HG03066 (cell line): ENCODE measurements at regions not wholly inside any gene's neighbourhood (a gene's known extent, or its start where the extent isn't known, plus 50 kb on each side); places are given as distances from the start of the nearest gene placed in this dataset.

ENCODE experiments used
- ATAC-seq: cut with Tn5 transposase; IDR thresholded peaks from one replicate; pipeline ENCODE4 v1.9.1; 2021; ENCODE audit warnings: low read depth; ENCODE audit not compliant: unreplicated experiment

DNA sequence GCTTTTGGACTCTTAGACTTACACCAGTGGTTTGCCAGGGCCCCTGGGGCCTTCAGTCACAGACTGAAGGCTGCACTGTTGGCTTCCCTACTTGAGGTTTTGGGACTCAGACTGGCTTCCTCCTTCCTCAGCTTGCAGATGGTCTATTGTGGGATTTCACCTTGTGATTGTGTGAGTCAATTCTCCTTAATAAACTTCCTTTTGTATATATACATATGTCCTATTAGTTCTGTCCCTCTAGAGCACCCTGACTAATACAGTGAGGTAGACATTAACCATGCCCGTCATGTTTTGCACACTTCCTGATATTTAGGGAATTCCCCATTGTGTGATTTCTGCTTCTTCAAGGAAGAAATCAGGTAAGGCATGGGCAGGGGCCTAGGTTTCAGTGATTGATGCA, 147.8 kb upstream of the CA10 start:
- no peak for ATAC-seq

DNA sequence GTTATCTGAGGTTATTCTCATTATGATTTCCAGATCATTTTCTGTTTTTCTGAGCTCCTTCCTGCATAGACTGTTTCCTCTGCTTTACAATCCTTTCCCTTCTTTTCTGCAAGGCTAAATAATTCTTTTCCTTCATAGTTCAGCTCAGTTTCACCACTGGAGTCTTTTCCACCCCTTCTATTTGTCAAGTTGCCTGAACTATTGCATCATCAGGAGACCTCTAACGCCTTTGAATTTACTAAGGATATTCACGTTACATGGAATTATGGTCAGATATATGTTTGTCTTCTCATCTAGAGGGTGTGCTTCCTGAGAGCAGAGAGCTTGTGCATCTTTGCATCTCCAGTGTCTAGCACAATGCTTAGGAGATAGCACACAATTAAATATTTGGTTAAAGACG, 140.4 kb upstream of the CA10 start:
- no peak for ATAC-seq

GRCh38 chr17:52297230-52298010, 138.9 kb upstream of the CA10 start:
- no peak for ATAC-seq

DNA sequence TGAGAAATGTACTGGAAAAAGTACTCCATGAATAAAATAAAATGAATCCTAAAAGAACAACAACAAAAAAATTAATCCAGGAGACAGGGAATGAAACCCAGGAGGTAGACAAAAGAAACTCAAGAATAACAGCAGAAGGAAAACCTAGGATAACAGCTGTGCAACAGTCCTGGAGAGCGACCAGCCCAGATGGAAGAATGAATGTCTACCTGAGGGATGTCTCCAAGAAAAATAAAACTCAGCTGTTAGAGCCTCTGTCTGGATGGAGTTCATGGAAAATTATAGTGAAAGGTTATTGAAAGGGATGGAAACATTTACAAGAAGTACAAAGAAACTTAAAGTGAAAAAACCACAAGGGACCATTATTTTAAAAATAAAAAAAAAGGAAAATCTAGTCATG, 135.8 kb upstream of the CA10 start:
- no peak for ATAC-seq

DNA sequence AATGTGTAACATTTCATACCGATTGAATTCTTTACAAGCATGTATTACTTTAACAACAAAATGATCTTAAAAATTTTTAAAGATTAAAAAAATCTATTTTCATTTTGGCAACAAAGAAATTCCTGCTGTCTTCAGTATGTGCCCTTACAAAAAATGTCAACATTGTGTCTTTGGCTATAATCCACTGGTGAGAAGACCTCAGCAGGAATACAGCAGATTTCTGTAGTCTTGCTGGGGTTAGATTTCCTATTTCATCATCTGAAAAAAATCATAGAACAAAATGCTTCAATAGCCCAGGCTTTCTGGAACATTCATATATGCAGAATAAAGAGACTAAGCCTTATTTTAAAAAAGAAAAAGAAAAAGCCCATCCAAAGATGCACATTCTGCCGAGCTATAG, 129.1 kb upstream of the CA10 start:
- ATAC-seq, result no peak

GRCh38 chr17:52283872-52284271, 125.4 kb upstream of the CA10 start:
- ATAC-seq, result no peak

DNA sequence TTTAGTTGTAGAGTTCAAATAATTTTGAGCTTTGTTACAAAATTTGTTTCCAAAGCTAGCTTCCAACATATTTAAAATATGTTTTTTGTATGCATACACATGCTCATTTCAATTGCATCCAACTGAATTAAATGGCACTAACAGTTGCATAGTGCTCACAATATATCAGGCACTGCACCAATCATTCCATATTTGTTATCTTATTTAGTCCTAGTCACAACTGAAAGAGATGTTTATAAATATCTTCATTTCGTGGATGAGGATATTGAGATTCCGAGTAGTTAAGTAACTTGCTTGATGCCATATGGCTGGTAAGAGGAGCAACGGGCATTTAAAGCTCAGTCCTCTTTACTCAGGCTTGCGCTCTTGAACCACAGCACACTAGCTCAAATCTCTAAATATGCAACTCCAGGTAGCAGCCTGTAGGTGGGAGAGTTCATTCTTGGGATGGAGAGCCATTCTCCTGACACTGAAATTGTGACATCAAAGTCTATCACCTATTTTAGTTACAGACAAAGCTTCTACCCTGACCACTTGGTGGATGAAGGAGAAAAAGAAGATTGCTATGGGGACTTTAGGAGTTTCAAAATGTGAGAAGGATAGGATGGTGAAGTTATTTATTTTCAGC, 118.0 kb upstream of the CA10 start:
- ATAC-seq, result no peak

DNA sequence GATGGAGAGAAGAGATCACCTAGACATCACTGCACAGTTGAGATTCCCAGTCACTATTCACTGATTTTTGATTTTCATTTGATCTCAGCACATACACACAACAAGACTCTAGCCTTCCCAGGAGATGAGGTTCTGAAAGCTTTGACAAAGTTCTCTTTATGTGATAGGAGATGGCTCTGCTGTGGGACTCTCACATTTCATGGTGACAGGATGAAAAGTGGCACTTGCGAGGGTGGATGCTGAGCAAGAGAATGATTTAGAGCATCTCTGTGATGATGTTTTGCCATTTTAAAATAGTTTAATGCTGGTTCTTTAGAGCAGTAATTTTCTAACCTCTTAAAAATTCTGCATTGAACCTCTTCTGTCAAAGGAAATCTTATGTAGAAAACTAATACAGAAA, 113.3 kb upstream of the CA10 start:
- ATAC-seq, result no peak

GRCh38 chr17:52255347-52255746, 96.8 kb upstream of the CA10 start:
- ATAC-seq, result no peak

GRCh38 chr17:52244689-52245088, 86.2 kb upstream of the CA10 start:
- ATAC-seq, result no peak

- no peak for ATAC-seq
Measured at GRCh38 chr17:52242268-52242667, 83.8 kb upstream of the CA10 start.

DNA sequence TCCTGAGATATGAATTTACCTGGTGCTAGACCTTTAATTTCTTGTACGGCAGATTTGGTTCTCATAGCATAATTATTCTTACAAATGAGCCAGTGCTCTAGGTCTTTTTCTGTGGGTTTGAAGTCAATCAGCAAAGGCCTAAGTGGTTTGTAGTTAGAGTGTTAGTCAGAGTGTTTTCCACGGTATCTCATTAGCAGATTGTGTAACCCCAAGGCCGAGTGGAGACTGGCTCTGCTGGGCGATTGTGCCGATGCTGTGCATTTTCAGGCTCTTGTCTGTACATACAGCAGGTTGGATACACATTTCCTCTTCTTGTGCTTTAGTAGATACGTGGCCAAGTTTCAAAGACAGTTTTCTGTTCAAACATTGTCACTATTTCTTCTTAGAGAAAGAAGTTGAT, 78.6 kb upstream of the CA10 start:
- ATAC-seq, result no peak

- ATAC-seq, result no peak
Measured at GRCh38 chr17:52235516-52235915, 77.0 kb upstream of the CA10 start.

- ATAC-seq, result no peak
Measured at GRCh38 chr17:52233632-52234031, 75.1 kb upstream of the CA10 start.

- no peak for ATAC-seq
Measured at GRCh38 chr17:52233176-52233575, 74.7 kb upstream of the CA10 start.

- no peak for ATAC-seq
Measured at GRCh38 chr17:52228823-52229222, 70.3 kb upstream of the CA10 start.

DNA sequence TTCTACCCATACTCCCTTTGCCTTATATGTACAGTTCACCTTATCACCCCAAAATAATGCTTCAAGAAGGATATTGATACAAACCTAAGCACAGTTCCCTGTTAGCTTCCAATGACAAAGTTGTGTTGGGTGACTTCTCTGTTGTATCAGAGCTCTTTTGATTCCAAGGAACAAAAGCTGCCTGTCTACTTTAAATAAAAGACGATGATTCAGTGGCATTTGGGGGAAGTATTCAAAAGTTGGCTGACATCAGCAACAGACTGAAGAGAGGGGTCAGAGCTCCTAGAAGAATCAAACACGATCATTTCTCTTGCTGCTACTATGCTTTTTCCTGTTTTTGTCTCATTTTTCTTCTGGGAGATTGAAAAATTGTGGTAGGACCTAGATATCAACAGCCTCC, 69.4 kb upstream of the CA10 start:
- ATAC-seq, result no peak

DNA sequence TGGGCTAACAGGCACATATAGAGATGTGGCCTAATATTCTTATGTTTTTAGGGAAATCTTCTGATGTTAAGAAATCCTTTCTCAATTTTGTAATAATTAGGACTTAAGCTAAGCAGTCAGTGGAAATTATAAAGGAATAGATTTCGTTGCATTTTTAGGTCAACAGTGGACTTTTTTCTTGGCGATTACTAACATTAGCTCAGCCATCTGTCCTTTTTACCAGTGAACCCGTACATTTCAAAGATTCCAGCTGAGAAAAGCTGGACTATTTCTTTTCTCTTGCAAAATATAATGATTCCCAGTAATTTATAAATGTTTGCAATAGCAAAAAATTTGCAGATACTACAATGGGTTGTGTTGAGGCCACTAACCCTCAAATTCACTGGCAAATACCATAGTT, 54.9 kb upstream of the CA10 start:
- ATAC-seq, result no peak

DNA sequence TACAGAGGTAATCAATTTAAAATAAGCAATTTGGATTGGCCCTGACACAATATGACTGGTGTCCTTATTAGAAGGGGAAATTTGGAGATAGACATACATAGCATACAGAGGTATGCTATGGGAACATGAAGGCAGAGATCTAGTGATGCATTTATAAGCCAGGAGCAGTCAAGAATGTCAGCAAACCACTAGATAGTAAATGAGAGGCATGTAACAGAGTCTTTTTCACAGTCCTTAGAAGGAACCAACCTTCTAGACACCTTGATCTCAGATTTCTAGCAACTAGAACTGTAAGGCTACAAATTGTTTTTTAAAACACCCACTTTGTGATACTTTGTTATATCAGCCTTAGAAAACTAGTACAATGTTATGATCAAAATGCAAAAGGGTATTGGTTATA, 54.3 kb upstream of the CA10 start:
- no peak for ATAC-seq

DNA sequence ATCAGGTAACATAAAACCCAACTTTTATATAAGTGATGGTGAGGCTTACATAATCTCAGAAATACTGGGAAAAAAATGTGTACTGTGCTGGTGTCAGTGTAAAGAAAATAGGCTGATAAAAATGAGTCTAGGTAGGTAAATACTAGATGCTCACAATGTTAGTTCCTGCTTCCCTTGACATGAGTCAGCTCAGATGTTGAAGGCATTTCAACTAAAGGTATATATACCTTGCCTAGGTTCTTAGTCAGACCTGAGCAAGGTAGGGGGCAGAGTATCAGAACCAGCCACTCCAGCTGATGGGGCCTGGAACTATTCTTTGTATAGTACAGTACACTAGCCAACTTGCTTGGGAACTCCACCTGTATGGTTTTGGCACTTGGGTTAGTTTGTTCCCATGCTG, 51.0 kb upstream of the CA10 start:
- ATAC-seq, result no peak
